Bronchial epithelial cell (primary cell): ENCODE measurements at regions not wholly inside any gene's neighbourhood (a gene's known extent, or its start where the extent isn't known, plus 50 kb on each side); places are given as distances from the start of the nearest gene placed in this dataset.

Source experiments
- DNase-seq: peaks from one replicate; pipeline ENCODE4 v3.0.0-alpha.2; 2010; ENCODE audit warnings: low read depth
- FAIRE-seq: peaks from 2 replicates; lab custom pipeline; 2011; peaks lifted over from hg19 to GRCh38; lab: Jason Lieb, UNC
- H3K27me3 ChIP-seq: 2 replicates; pipeline ENCODE4 v1.5.1; 2011; ENCODE audit warnings: low read length; ENCODE audit not compliant: control insufficient read depth, insufficient read depth
- H3K36me3 ChIP-seq: 2 replicates; pipeline ENCODE4 v1.5.1; 2011; ENCODE audit warnings: low read length; ENCODE audit not compliant: control insufficient read depth, insufficient read depth
- H3K4me3 ChIP-seq: 2 replicates; pipeline ENCODE4 v1.5.1; 2011; ENCODE audit warnings: mild to moderate bottlenecking, low read depth, low read length, control low read depth
- TF ChIP-seq, protein P1 (sequence below): IDR thresholded peaks from 2 replicates; pipeline ENCODE4 v1.5.1; 2011; ENCODE audit warnings: mild to moderate bottlenecking, moderate library complexity, low read length, control low read depth, inconsistent platforms; ENCODE audit not compliant: insufficient read depth, severe bottlenecking

DNA sequence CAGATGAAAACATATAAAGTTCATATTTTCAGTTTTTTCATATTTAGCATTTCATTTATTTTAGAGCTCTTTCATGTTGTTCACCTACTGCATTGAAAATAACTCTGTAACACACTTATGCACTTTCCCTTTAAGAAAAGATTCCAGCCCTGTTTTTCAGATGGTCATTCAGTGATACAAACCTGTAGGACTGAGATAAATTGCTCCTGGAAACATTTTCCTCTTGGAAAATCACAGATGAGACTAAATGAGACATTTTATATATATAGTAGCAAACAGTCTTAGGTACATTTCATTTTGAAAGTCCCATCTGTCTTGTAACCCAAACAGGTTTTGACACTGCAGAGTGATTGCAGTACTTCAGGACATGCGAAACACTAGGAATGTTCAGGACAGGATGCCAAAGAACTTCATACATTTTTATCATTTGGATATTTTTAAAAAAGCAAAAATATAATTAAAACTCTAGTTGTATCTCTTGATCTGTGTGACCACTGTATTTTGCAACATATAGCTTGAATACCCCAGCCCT is 412.4 kb downstream of the MTX2 start:
- H3K36me3 ChIP-seq = no peaks in the 10 kb centered on the region
- DNase-seq (no peak), FAIRE-seq (no peak)
- no peak overlapping the region for H3K4me3 ChIP-seq
- TF ChIP-seq, protein P1, sequence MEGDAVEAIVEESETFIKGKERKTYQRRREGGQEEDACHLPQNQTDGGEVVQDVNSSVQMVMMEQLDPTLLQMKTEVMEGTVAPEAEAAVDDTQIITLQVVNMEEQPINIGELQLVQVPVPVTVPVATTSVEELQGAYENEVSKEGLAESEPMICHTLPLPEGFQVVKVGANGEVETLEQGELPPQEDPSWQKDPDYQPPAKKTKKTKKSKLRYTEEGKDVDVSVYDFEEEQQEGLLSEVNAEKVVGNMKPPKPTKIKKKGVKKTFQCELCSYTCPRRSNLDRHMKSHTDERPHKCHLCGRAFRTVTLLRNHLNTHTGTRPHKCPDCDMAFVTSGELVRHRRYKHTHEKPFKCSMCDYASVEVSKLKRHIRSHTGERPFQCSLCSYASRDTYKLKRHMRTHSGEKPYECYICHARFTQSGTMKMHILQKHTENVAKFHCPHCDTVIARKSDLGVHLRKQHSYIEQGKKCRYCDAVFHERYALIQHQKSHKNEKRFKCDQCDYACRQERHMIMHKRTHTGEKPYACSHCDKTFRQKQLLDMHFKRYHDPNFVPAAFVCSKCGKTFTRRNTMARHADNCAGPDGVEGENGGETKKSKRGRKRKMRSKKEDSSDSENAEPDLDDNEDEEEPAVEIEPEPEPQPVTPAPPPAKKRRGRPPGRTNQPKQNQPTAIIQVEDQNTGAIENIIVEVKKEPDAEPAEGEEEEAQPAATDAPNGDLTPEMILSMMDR = no peak
- H3K27me3 ChIP-seq = no peaks in the 10 kb centered on the region

DNA sequence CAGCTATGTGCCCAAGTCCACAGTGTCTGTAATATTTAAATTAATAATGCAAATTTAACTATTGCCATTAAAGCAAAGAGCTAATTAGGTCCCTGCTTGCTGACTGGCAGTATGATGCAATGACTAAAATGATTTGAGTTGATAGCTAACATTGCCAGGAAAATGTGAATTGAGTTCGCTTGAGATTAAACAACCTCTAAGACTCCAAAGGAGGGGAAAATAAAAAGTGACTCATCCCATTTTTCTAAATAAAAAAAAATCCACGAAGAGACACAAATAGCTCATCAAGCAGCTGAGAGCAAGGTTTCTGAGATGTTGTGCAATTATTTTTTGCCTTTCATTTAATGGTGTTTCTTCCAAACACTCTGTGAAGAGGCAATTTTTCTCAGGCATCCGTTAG is 413.0 kb downstream of the MTX2 start:
- DNase-seq (no peak), FAIRE-seq (no peak)
- TF ChIP-seq, protein P1 = no peak

DNA sequence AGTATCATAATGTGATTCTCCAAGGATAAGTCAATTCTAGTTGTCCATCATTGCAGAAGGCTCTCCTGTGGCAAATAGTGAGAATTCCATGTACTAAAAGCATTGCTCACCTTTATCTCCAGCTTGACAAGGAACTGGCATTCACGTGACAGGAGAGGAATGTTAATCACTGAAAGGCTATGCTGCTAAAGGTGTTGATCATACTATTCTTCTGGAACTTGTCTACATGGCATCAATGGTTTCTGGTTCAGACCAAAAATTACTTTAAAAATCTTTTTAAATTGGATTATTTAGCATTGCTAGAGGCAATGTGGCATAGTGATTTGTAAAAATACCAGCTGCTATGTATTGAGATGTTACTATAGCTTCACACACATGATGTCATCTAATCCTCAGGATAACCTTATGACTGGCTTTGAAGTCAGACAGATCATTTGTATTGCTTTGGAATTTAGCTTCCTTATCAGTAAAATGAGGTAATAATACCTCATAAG is 414.4 kb downstream of the MTX2 start:
- H3K4me3 ChIP-seq = no peak overlapping the region
- H3K36me3 ChIP-seq = no peaks in the 10 kb centered on the region
- FAIRE-seq (no peak), DNase-seq (no peak)
- no peaks in the 10 kb centered on the region for H3K27me3 ChIP-seq
- TF ChIP-seq, protein P1 = no peak

More for the DNA sequence above, 413.0 kb downstream of the MTX2 start:
- no peaks in the 10 kb centered on the region for H3K36me3 ChIP-seq
- H3K4me3 ChIP-seq = no peak overlapping the region
- H3K27me3 ChIP-seq = no peaks in the 10 kb centered on the region

DNA sequence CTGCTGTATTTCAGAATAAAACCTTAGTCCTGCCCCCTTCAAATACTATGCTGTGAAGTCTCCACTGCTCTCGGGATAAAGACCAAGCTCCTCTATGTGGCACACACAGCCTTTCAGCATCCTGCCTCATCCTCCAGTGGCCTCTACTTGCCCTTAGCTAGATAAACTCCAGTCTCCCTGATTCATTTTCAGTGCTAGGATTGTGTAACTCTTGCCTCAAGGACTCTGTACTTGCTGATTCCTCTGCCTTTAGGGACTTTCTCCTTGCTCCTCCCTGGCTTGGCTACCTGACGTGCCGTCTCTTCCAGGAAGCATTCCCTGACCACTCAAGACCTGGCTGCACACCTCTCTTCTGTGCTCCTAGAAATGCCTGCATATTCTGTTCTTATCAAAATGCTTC is 416.7 kb downstream of the MTX2 start:
- DNase-seq (peak; percentile 13), FAIRE-seq (no peak)
- H3K27me3 ChIP-seq = no peaks in the 10 kb centered on the region
- TF ChIP-seq, protein P1 = no peak
- no peak overlapping the region for H3K4me3 ChIP-seq
- no peaks in the 10 kb centered on the region for H3K36me3 ChIP-seq

DNA sequence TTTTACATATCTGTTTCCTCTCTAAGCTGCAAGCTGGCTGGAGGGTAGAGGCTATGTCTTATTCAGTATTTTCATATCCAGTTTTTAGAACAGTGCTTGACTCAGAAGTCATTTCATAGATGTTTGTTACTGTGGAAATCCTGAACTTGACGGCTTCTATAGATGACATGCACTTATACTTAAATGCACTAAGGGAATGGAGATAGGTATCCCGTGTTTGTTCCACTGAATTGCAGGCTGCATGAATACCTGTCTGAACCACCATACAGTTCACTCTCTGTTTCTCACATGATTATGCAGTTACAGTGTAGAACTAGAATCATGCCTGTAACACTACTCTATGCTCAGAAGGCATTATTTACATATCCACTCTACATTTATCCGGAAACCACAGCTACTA is 417.1 kb downstream of the MTX2 start:
- no peak for FAIRE-seq
- no peak for DNase-seq
- Histone ChIP-seq H3K4me3 (no peak overlapping the region), H3K36me3 (no peaks in the 10 kb centered on the region), H3K27me3 (no peaks in the 10 kb centered on the region)
- TF ChIP-seq, protein P1 = no peak

DNA sequence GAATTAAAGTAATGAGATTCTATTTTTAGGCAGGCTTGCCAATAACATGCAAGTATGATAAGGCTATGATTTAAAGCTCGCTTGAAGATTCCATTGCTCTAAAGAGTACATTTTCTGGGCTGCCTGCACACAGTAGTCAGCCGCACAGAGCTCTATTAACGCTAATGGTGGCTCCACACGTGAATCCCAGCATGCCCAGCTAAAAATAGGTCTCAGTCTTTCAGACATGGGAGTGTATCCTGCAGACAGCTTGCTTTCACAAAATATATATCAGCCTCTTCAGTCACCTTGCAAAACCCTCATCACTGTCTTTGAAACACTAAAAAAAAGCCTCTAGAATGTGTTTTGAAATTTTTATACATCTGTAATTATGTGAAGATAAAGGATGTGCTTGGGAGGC is 418.1 kb downstream of the MTX2 start:
- TF ChIP-seq, protein P1 = no peak
- no peaks in the 10 kb centered on the region for H3K36me3 ChIP-seq
- H3K4me3 ChIP-seq = no peak overlapping the region
- DNase-seq = no peak
- no peak for FAIRE-seq
- no peaks in the 10 kb centered on the region for H3K27me3 ChIP-seq
